ENCODE measurements at regions not wholly inside any gene's neighbourhood (a gene's known extent, or its start where the extent isn't known, plus 50 kb on each side); places are given as distances from the start of the nearest gene placed in this dataset.
A peak's percentile ranks its signal among the peaks of the same experiment; 100 is the strongest.

GRCh38 chr5:1666812-1667588 is 132.6 kb downstream of the MRPL36 start (continued):
- TF ChIP-seq ATF3 (CRISPR knock-in tag; IDR thresholded peaks at IDR 0.05) (no peak), ZNF30 (CRISPR knock-in tag; IDR thresholded peaks at IDR 0.05) (no peak), ARID3A (IDR thresholded peaks at IDR 0.05; ENCODE audit: low read depth, low read length) (no peak), JDP2 (CRISPR knock-in tag; IDR thresholded peaks at IDR 0.05; ENCODE audit: borderline replicate concordance) (no peak), RAD51 (IDR thresholded peaks at IDR 0.05; ENCODE audit: borderline replicate concordance) (no peak), MAZ (IDR thresholded peaks at IDR 0.05; ENCODE audit: borderline replicate concordance, low read depth, low read length) (peak; percentile 81; the same call in 1 of the 2 replicates), MAZ (CRISPR knock-in tag; IDR thresholded peaks at IDR 0.05; ENCODE audit: low read depth) (no peak), GATAD1 (CRISPR knock-in tag; IDR thresholded peaks at IDR 0.05) (no peak), CTCF (CRISPR knock-in tag; IDR thresholded peaks at IDR 0.05) (peak; percentile 75), HOXD1 (CRISPR knock-in tag; IDR thresholded peaks at IDR 0.05) (no peak), AHDC1 (CRISPR knock-in tag; IDR thresholded peaks at IDR 0.05; ENCODE audit: borderline replicate concordance) (no peak), GTF3A (CRISPR knock-in tag; conservative IDR thresholded peaks at IDR 0.05) (no peak), ZNF737 (CRISPR knock-in tag; IDR thresholded peaks at IDR 0.05; ENCODE audit: borderline replicate concordance) (no peak), ISL2 (CRISPR knock-in tag; IDR thresholded peaks at IDR 0.05) (no peak), GPBP1L1 (CRISPR knock-in tag; IDR thresholded peaks at IDR 0.05) (no peak), ZNF326 (CRISPR knock-in tag; IDR thresholded peaks at IDR 0.05; ENCODE audit: borderline replicate concordance) (no peak), RFX3 (CRISPR knock-in tag; IDR thresholded peaks at IDR 0.05) (no peak), ZNF251 (CRISPR knock-in tag; IDR thresholded peaks at IDR 0.05) (no peak), ZSCAN25 (CRISPR knock-in tag; IDR thresholded peaks at IDR 0.05) (peak; percentile 68), FLYWCH1 (CRISPR knock-in tag; IDR thresholded peaks at IDR 0.05) (no peak)

Measured in HepG2 (cell line).